Erythroblast (primary cell): ENCODE measurements at regions not wholly inside any gene's neighbourhood (a gene's known extent, or its start where the extent isn't known, plus 50 kb on each side); places are given as distances from the start of the nearest gene placed in this dataset.

Experiments
- GATA1 ChIP-seq: IDR thresholded peaks from 2 replicates; pipeline ENCODE4 v1.6.1; 2011; ENCODE audit warnings: low read depth, mild to moderate bottlenecking, control low read depth, low read length, moderate library complexity
- POLR2A ChIP-seq: IDR thresholded peaks from 2 replicates; pipeline ENCODE4 v1.6.1; 2011; ENCODE audit warnings: mild to moderate bottlenecking, low read length

DNA sequence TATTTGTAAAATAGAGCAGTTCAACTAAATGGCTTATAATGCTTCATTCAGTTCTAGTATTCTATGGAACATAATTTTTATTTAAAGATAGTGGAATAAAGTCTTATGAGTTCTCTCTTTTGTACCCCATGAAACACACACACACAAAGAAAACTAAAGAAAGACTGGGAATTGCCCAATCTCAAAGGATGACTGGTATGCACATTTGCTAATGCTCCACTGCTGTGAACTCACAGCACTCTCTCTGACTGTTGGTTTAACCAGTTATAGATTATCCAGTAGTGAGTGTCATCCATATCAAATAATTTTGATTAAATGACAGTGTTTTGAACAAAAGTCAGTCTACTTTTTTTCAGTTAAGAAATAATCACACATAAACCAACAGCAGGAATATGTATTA lies 1082.4 kb upstream of the B3GALT2 start:
- TF ChIP-seq POLR2A (no peak), GATA1 (no peak)
